Neural progenitor cell (in vitro differentiated cells): ENCODE measurements at regions not wholly inside any gene's neighbourhood (a gene's known extent, or its start where the extent isn't known, plus 50 kb on each side); places are given as distances from the start of the nearest gene placed in this dataset.

ENCODE experiments used
- DNase-seq: peaks from one replicate; pipeline ENCODE4 v3.0.0-alpha.2; 2016; ENCODE audit warnings: low spot score
- H2AFZ ChIP-seq: fragments of 200-600 bp; sonication (generic); replicated peaks from 2 replicates; pipeline ENCODE4 v1.6.1; 2016; ENCODE audit warnings: antibody characterized with exemption
- H3F3A ChIP-seq: fragments of 200-600 bp; sonication (generic); 2 replicates; pipeline ENCODE4 v1.6.1; 2016; ENCODE audit warnings: antibody characterized with exemption, low read depth
- H3K27ac ChIP-seq: fragments of 200-600 bp; sonication (generic); 2 replicates; pipeline ENCODE4 v1.5.1; 2016; ENCODE audit warnings: mild to moderate bottlenecking
- H3K27me3 ChIP-seq: fragments of 200-600 bp; sonication (generic); 2 replicates; pipeline ENCODE4 v1.6.1; 2016; ENCODE audit warnings: mild to moderate bottlenecking, moderate library complexity
- H3K36me3 ChIP-seq: fragments of 200-600 bp; sonication (generic); 2 replicates; pipeline ENCODE4 v1.5.1; 2016
- H3K4me1 ChIP-seq: fragments of 200-600 bp; sonication (generic); 2 replicates; pipeline ENCODE4 v1.6.1; 2016; ENCODE audit warnings: mixed run types
- H3K4me2 ChIP-seq: fragments of 200-600 bp; sonication (generic); 2 replicates; pipeline ENCODE4 v1.6.1; 2016
- H3K4me3 ChIP-seq: fragments of 200-600 bp; sonication (generic); 2 replicates; pipeline ENCODE4 v1.5.1; 2016
- H3K79me2 ChIP-seq: fragments of 200-600 bp; sonication (generic); 2 replicates; pipeline ENCODE4 v1.6.1; 2016; ENCODE audit warnings: low read depth
- H3K9ac ChIP-seq: fragments of 200-600 bp; sonication (generic); 2 replicates; pipeline ENCODE4 v1.6.1; 2016
- H3K9me3 ChIP-seq: fragments of 200-600 bp; sonication (generic); 2 replicates; pipeline ENCODE4 v1.5.1; 2016; ENCODE audit warnings: low read depth
- H4K20me1 ChIP-seq: fragments of 200-600 bp; sonication (generic); 2 replicates; pipeline ENCODE4 v1.6.1; 2016; ENCODE audit warnings: low read depth
- H3K27ac Mint-ChIP-seq: 3 replicates; pipeline ENCODE4 v1.8.0; 2021; ENCODE audit warnings: mixed read lengths
- H3K27me3 Mint-ChIP-seq: 2 replicates; pipeline ENCODE4 v1.8.0; 2022; ENCODE audit warnings: low read depth, mild to moderate bottlenecking, inconsistent platforms, moderate library complexity, mixed read lengths; ENCODE audit not compliant: insufficient read depth
- H3K36me3 Mint-ChIP-seq: 3 replicates; pipeline ENCODE4 v1.8.0; 2021; ENCODE audit warnings: mixed read lengths
- H3K4me1 Mint-ChIP-seq: 3 replicates; pipeline ENCODE4 v1.8.0; 2021; ENCODE audit warnings: mixed read lengths
- H3K4me3 Mint-ChIP-seq: 3 replicates; pipeline ENCODE4 v1.8.0; 2021; ENCODE audit warnings: mild to moderate bottlenecking, moderate library complexity, mixed read lengths
- H3K9me3 Mint-ChIP-seq: 3 replicates; pipeline ENCODE4 v1.8.0; 2020; ENCODE audit warnings: mixed read lengths
- EZH2 ChIP-seq: fragments of 200-600 bp; sonication (generic); IDR thresholded peaks from 2 replicates; pipeline ENCODE4 v1.6.1; 2017; ENCODE audit warnings: antibody characterized with exemption, mild to moderate bottlenecking, moderate library complexity
- EZH2phosphoT487 ChIP-seq: fragments of 200-600 bp; sonication (generic); IDR thresholded peaks from 2 replicates; pipeline ENCODE4 v1.6.1; 2017; ENCODE audit warnings: antibody characterized with exemption
- TF ChIP-seq, protein P1 (sequence below): fragments of 200-600 bp; sonication (generic); IDR thresholded peaks from 2 replicates; pipeline ENCODE4 v1.5.1; 2017; ENCODE audit warnings: antibody characterized with exemption, mild to moderate bottlenecking

DNA sequence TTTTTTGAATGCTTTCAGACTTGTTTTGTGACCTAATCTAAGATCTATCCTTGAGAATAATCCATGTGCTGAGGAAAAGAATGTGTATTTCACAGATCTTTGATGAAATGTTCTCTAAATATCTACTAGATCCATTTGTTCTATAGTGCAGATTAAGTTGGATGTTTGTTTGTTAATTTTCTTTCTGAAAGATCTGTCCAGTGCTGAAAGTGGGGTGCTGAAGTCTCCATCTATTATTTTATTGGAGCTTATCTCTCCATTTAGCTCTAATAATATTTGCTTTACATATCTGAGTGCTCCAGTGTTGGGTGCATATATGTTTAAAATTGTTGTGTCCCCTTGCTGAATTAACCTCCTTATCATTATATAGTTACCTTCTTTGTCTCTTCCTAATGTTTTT, 303.6 kb downstream of the HTR1B start:
- H4K20me1 ChIP-seq, result no peaks in the 10 kb centered on the region
- Mint-ChIP-seq H3K4me1 (no peaks in the 10 kb centered on the region), H3K27me3 (no peaks in the 10 kb centered on the region), H3K36me3 (no peaks in the 10 kb centered on the region), H3K9me3 (no peaks in the 10 kb centered on the region), H3K27ac (no peak overlapping the region), H3K4me3 (no peak overlapping the region)
- H3K27me3 ChIP-seq, result no peaks in the 10 kb centered on the region
- no peak for DNase-seq
- no peaks in the 10 kb centered on the region for H3K79me2 ChIP-seq
- H3K4me1 ChIP-seq, result no peaks in the 10 kb centered on the region
- no peaks in the 10 kb centered on the region for H3K36me3 ChIP-seq
- no peak overlapping the region for H3K27ac ChIP-seq
- no peak overlapping the region for H3K9ac ChIP-seq
- no peak overlapping the region for H3K4me2 ChIP-seq
- TF ChIP-seq, protein P1, sequence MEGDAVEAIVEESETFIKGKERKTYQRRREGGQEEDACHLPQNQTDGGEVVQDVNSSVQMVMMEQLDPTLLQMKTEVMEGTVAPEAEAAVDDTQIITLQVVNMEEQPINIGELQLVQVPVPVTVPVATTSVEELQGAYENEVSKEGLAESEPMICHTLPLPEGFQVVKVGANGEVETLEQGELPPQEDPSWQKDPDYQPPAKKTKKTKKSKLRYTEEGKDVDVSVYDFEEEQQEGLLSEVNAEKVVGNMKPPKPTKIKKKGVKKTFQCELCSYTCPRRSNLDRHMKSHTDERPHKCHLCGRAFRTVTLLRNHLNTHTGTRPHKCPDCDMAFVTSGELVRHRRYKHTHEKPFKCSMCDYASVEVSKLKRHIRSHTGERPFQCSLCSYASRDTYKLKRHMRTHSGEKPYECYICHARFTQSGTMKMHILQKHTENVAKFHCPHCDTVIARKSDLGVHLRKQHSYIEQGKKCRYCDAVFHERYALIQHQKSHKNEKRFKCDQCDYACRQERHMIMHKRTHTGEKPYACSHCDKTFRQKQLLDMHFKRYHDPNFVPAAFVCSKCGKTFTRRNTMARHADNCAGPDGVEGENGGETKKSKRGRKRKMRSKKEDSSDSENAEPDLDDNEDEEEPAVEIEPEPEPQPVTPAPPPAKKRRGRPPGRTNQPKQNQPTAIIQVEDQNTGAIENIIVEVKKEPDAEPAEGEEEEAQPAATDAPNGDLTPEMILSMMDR, result no peak
- TF ChIP-seq EZH2phosphoT487, result no peak
- TF ChIP-seq EZH2, result no peak
- no peaks in the 10 kb centered on the region for H3F3A ChIP-seq
- H3K4me3 ChIP-seq, result no peak overlapping the region
- H2AFZ ChIP-seq, result no peak overlapping the region
- peaks cover 2% of the 10 kb centered on the region for H3K9me3 ChIP-seq

GRCh38 chr6:77151241-77151640, 312.1 kb downstream of the HTR1B start:
- Histone ChIP-seq H3K4me2 (no peak overlapping the region), H3K27me3 (no peaks in the 10 kb centered on the region), H2AFZ (no peak overlapping the region), H3K4me3 (no peak overlapping the region), H3K9me3 (no peaks in the 10 kb centered on the region), H3K36me3 (no peaks in the 10 kb centered on the region), H3K9ac (no peak overlapping the region), H4K20me1 (no peaks in the 10 kb centered on the region), H3K4me1 (no peaks in the 10 kb centered on the region), H3K79me2 (no peaks in the 10 kb centered on the region), H3F3A (no peaks in the 10 kb centered on the region), H3K27ac (no peak overlapping the region)
- no peaks in the 10 kb centered on the region for H3K36me3 Mint-ChIP-seq
- TF ChIP-seq, protein P1, result no peak
- TF ChIP-seq EZH2phosphoT487 (no peak), EZH2 (no peak)
- no peak overlapping the region for H3K27ac Mint-ChIP-seq
- H3K4me3 Mint-ChIP-seq, result no peak overlapping the region
- H3K4me1 Mint-ChIP-seq, result no peaks in the 10 kb centered on the region
- no peak for DNase-seq
- H3K9me3 Mint-ChIP-seq, result no peaks in the 10 kb centered on the region
- H3K27me3 Mint-ChIP-seq, result peaks cover 4% of the 10 kb centered on the region

- Histone ChIP-seq H2AFZ (no peak overlapping the region), H3K4me1 (no peaks in the 10 kb centered on the region), H4K20me1 (no peaks in the 10 kb centered on the region), H3K79me2 (no peaks in the 10 kb centered on the region), H3K9me3 (no peaks in the 10 kb centered on the region), H3K36me3 (no peaks in the 10 kb centered on the region), H3K27me3 (no peaks in the 10 kb centered on the region), H3F3A (no peaks in the 10 kb centered on the region), H3K27ac (no peak overlapping the region), H3K9ac (no peak overlapping the region), H3K4me3 (no peak overlapping the region), H3K4me2 (no peak overlapping the region)
- H3K27me3 Mint-ChIP-seq, result peaks cover 4% of the 10 kb centered on the region
- no peaks in the 10 kb centered on the region for H3K4me1 Mint-ChIP-seq
- TF ChIP-seq EZH2phosphoT487 (no peak), EZH2 (no peak)
- TF ChIP-seq, protein P1, result no peak
- no peak for DNase-seq
- no peaks in the 10 kb centered on the region for H3K9me3 Mint-ChIP-seq
- H3K4me3 Mint-ChIP-seq, result no peak overlapping the region
- H3K36me3 Mint-ChIP-seq, result no peaks in the 10 kb centered on the region
- no peak overlapping the region for H3K27ac Mint-ChIP-seq
Observed at GRCh38 chr6:77150736-77151135, 312.6 kb downstream of the HTR1B start.
